HUES48 (cell line): ENCODE measurements at regions not wholly inside any gene's neighbourhood (a gene's known extent, or its start where the extent isn't known, plus 50 kb on each side); places are given as distances from the start of the nearest gene placed in this dataset.

Experiments
- H3K27ac ChIP-seq: one replicate; pipeline ENCODE4 v1.7.0; 2013; ENCODE audit warnings: low read depth, low read length, inconsistent platforms
- H3K27me3 ChIP-seq: 2 replicates; pipeline ENCODE4 v1.6.1; 2013; ENCODE audit warnings: mild to moderate bottlenecking, low read length; ENCODE audit not compliant: control insufficient read depth, insufficient read depth
- H3K36me3 ChIP-seq: 2 replicates; pipeline ENCODE4 v1.6.1; 2013; ENCODE audit warnings: low read length; ENCODE audit not compliant: control insufficient read depth, insufficient read depth
- H3K4me1 ChIP-seq: 2 replicates; pipeline ENCODE4 v1.6.1; 2013; ENCODE audit warnings: mild to moderate bottlenecking, low read length; ENCODE audit not compliant: control insufficient read depth, insufficient read depth
- H3K4me3 ChIP-seq: 2 replicates; pipeline ENCODE4 v1.5.1; 2013; ENCODE audit warnings: mild to moderate bottlenecking, low read depth, low read length
- H3K9ac ChIP-seq: 2 replicates; pipeline ENCODE4 v1.6.1; 2013; ENCODE audit warnings: mild to moderate bottlenecking, low read depth, low read length, moderate library complexity
- H3K9me3 ChIP-seq: 2 replicates; pipeline ENCODE4 v1.6.1; 2013; ENCODE audit warnings: low read length; ENCODE audit not compliant: control insufficient read depth, insufficient read depth

DNA sequence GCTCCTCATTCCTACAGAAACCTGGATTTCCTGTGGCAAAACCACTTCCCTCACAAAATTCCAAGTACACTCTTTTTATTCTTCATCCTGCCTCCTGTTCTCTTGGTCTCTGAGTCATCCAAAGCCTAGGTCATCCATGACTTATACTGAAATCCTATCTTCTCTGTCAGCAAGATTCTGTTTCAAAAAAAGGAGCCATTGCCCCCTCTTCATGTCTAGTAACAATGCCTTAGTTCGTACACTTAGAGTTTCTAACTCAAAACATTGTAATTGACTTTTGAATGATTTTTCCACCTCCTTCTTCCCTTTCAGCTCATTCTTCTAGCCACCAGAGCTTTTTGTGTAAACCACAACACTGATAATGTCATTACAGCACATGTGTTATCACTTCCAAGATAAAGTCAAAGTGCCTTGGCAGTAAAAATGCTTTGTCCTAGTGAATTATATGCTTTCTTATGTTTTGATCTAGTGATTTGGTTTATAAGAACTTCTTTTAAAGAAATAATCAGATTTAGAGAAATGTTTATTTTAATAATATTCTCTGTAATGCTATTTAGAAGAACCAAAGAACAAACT, 256.5 kb upstream of the NECTIN3 start:
- Histone ChIP-seq H3K4me1 (no peaks in the 10 kb centered on the region), H3K36me3 (no peaks in the 10 kb centered on the region), H3K9ac (no peak overlapping the region), H3K27me3 (no peaks in the 10 kb centered on the region), H3K4me3 (no peak overlapping the region), H3K9me3 (no peaks in the 10 kb centered on the region), H3K27ac (no peak overlapping the region)

DNA sequence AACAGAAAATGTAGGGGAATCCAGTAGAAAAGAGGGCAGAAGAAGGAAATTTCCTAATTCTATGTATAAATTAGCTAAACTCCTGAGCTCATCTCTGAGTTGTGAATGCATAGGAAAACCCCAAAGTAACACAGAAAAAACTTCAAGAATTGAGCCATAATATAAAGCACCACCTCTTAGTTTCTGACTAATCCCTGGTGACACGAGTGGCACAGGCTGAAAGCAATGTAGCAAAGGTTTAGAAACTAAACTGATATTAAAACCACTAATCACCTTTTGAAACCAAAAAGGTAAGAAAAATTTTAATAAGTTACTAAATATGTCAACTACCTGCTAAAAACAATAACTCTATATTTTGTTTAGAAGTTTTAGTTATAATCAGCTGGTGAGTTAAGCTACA, 255.6 kb upstream of the NECTIN3 start:
- Histone ChIP-seq H3K9ac (no peak overlapping the region), H3K4me1 (no peaks in the 10 kb centered on the region), H3K36me3 (no peaks in the 10 kb centered on the region), H3K4me3 (no peak overlapping the region), H3K27ac (no peak overlapping the region), H3K27me3 (no peaks in the 10 kb centered on the region), H3K9me3 (no peaks in the 10 kb centered on the region)

DNA sequence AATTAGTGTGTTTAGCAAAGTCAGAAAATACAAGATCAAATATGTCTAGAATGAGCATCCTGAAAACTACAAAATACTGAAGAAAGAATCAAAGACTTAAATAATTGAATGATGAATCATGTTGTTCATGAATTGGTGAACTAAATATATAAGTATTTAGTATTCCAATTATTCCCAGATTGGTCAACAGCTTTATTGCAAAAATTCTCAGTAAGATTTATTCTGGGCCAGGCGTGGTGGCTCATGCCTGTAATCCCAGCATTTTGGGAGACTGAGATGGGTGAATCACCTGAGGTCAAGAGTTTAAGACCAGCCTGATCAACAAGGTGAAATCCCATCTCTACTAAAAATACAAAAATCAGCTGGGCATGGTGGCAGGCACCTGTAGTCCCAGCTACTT, 250.0 kb upstream of the NECTIN3 start:
- Histone ChIP-seq H3K9me3 (no peaks in the 10 kb centered on the region), H3K27me3 (no peaks in the 10 kb centered on the region), H3K27ac (no peak overlapping the region), H3K9ac (no peak overlapping the region), H3K4me3 (no peak overlapping the region), H3K4me1 (no peaks in the 10 kb centered on the region), H3K36me3 (no peaks in the 10 kb centered on the region)

DNA sequence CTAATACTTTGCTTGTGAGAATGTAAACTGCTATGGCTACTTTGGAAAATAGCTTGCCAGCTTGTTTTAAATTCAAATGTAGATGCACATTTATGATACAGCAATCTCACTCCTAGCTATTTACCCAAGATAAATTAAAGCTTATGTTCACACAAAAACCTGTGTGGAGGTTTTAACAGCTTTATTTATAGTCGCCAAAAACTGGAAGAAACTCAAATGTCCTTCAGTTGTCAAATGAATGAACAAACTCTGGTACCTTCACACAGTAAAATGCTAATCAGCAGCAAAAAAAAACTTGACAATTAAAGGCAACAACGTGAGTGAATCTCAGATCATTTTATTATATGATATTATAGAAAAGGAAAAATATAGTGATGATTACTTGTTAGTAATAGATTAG, 248.6 kb upstream of the NECTIN3 start:
- H3K36me3 ChIP-seq, result no peaks in the 10 kb centered on the region
- no peaks in the 10 kb centered on the region for H3K9me3 ChIP-seq
- H3K4me1 ChIP-seq, result no peaks in the 10 kb centered on the region
- no peak overlapping the region for H3K27ac ChIP-seq
- no peak overlapping the region for H3K4me3 ChIP-seq
- no peaks in the 10 kb centered on the region for H3K27me3 ChIP-seq
- no peak overlapping the region for H3K9ac ChIP-seq

DNA sequence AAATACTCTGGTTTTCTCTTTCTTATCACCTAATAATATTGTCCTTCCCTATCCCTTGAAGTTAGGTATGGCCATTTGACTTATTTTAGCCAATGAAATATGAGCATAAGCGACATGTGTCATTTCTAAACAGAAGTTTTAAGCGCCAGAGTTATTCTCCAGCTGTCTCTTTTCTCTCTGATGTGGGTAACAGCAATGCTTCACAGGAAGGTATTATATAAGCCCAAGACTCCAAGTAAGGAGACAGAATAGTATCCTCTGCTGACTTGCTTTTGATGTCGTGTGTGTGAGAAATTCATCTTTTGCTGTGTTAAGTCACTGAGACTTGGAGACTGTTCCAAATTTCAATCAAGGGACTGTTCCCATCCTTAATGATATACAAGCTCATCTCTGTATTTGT, 224.6 kb upstream of the NECTIN3 start:
- Histone ChIP-seq H3K27me3 (no peaks in the 10 kb centered on the region), H3K9me3 (no peaks in the 10 kb centered on the region), H3K4me1 (no peaks in the 10 kb centered on the region), H3K4me3 (no peak overlapping the region), H3K9ac (no peak overlapping the region), H3K27ac (no peak overlapping the region), H3K36me3 (no peaks in the 10 kb centered on the region)

DNA sequence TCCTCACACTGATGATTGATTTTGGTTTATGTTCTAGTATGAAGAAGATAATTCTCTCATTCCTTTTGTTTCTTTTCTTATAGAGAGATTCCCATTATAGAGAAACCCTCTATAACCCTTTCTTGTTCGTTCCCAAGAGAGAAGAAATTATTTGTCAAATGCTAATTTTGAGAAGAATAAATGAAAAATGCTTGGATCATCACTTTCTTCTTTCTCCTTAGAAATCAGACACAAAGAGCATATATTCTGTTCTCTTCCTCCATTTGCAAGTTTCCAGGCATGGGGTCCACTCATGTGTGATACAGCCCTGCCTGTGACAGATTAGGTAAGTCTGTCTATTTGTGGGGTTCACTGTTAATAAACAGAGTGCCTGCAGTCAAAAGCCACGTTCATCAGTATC, 222.6 kb upstream of the NECTIN3 start:
- Histone ChIP-seq H3K4me3 (no peak overlapping the region), H3K27ac (no peak overlapping the region), H3K4me1 (no peaks in the 10 kb centered on the region), H3K9ac (no peak overlapping the region), H3K9me3 (no peaks in the 10 kb centered on the region), H3K36me3 (no peaks in the 10 kb centered on the region), H3K27me3 (no peaks in the 10 kb centered on the region)

DNA sequence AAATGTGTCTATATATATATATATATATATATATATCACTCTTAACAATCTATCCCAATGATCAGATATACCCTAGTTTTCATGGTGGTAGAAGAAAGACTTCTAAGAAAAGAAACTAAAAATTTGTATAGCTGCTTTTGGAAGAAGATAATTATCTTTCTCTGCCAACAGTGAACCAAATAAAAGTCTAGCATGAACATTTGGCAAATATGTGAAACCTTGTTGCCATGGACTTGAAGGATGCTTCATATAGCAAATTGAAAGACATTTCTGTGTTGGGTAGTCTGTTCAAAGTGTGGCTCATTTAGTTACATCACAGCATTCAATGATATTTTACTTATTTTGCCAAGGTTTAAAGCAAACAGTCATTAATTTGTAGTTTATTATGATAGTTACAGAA, 219.9 kb upstream of the NECTIN3 start:
- H3K27ac ChIP-seq, result no peak overlapping the region
- no peaks in the 10 kb centered on the region for H3K9me3 ChIP-seq
- H3K4me3 ChIP-seq, result no peak overlapping the region
- no peaks in the 10 kb centered on the region for H3K36me3 ChIP-seq
- no peaks in the 10 kb centered on the region for H3K4me1 ChIP-seq
- no peak overlapping the region for H3K9ac ChIP-seq
- no peaks in the 10 kb centered on the region for H3K27me3 ChIP-seq

DNA sequence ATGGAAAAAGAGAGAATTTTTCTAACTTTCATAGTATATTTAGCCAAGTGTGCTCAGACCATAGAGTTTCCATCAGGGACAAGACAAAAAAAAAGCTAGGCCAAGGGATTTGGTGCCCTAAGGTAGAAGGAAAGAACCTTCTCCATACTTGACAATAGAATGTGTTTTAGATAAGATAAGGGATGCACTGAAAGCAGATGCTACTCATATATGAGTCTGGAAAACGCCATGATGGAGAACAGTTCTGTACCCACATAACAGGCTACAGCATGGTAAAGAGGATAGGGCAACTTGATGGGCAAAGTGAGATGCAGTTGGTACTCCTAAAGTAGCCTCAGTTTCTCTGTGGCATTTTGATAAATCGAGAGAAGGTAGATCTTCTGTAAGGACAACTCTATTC, 216.4 kb upstream of the NECTIN3 start:
- Histone ChIP-seq H3K27ac (no peak overlapping the region), H3K4me1 (no peaks in the 10 kb centered on the region), H3K27me3 (no peaks in the 10 kb centered on the region), H3K9ac (no peak overlapping the region), H3K36me3 (no peaks in the 10 kb centered on the region), H3K9me3 (no peaks in the 10 kb centered on the region), H3K4me3 (no peak overlapping the region)

DNA sequence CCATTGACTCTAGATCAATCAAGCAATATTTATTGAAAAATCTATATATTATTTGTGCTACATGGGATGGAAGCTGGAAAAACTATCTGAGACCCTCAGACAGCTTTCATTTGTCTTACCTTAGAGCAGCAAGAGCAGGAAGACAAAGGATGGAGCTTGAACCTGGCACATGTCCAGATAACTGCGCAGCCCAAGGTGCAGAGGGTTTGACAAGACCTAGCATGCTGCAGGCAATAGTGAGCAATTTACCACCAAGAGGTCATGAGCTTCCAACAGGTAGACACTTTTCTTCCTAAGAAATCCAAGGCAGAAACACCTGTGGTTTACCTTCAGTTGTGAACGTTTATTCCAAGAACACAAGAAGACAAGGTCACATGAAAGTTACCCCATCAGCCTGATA, 214.7 kb upstream of the NECTIN3 start:
- Histone ChIP-seq H3K27ac (no peak overlapping the region), H3K9ac (no peak overlapping the region), H3K4me1 (no peaks in the 10 kb centered on the region), H3K36me3 (no peaks in the 10 kb centered on the region), H3K9me3 (no peaks in the 10 kb centered on the region), H3K4me3 (no peak overlapping the region), H3K27me3 (no peaks in the 10 kb centered on the region)

DNA sequence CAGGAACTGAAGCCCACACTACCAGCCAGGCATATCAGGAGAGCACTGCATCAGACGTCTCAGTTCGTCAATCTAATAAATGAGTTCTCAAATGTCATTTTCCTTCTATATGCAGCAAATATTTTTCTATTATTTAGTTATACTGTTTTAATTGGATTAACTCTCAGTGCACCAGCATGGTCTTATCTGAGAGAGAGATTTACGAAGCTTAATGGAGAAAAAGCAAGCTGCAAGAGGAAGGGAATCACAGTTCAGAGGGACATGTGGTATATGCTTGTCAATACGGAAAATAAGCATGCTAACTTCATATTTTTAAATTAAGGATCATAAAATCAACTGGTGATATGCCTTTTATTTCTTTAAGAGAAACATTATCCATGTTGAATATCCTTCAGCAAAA, 213.1 kb upstream of the NECTIN3 start:
- Histone ChIP-seq H3K36me3 (no peaks in the 10 kb centered on the region), H3K4me1 (no peaks in the 10 kb centered on the region), H3K27me3 (no peaks in the 10 kb centered on the region), H3K9ac (no peak overlapping the region), H3K27ac (no peak overlapping the region), H3K9me3 (no peaks in the 10 kb centered on the region), H3K4me3 (no peak overlapping the region)

DNA sequence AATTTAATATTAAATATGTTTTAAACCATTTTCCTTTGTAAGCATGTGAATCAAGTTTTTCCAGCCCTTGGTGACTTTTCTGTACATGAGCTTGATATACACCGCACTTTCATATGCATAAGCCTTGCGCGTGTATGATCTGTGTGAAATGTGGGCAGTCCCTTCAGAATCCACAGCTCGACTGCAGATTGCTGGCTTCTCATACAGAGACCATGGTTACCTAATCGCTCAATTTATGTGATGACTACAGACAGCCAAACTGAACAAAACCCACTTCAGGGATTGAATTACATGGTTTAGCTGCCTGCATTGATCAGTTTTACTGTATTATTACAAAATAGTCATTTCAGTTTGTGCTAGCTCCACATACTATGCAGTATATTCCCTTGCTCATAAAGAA, 212.3 kb upstream of the NECTIN3 start:
- H3K27ac ChIP-seq, result no peak overlapping the region
- no peaks in the 10 kb centered on the region for H3K9me3 ChIP-seq
- no peaks in the 10 kb centered on the region for H3K36me3 ChIP-seq
- no peaks in the 10 kb centered on the region for H3K27me3 ChIP-seq
- H3K4me3 ChIP-seq, result no peak overlapping the region
- no peaks in the 10 kb centered on the region for H3K4me1 ChIP-seq
- no peak overlapping the region for H3K9ac ChIP-seq

DNA sequence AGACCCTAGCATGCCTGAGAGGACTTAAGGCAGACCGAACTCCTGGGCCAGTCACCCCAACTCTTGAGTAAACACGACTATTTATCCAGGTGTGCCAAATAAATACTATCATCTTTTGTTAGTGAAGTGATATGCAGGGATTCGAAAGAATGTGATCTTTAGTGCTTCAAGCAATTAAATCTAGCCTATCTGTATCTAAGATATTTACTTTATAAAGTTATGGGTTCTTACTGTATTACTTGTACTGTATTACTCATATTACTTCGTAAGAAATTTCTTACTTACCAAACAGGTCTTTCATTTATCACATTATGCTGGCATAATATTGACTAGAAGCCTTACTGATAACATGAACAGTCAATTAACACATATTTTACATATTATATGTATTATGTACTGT, 211.6 kb upstream of the NECTIN3 start:
- no peak overlapping the region for H3K4me3 ChIP-seq
- H3K9ac ChIP-seq, result no peak overlapping the region
- H3K4me1 ChIP-seq, result no peaks in the 10 kb centered on the region
- no peaks in the 10 kb centered on the region for H3K36me3 ChIP-seq
- no peaks in the 10 kb centered on the region for H3K27me3 ChIP-seq
- no peaks in the 10 kb centered on the region for H3K9me3 ChIP-seq
- no peak overlapping the region for H3K27ac ChIP-seq
